SK-N-MC (cell line): ENCODE measurements at regions not wholly inside any gene's neighbourhood (a gene's known extent, or its start where the extent isn't known, plus 50 kb on each side); places are given as distances from the start of the nearest gene placed in this dataset.

Experiments
- EZH2 ChIP-seq: fragments of 200-600 bp; sonication (generic); IDR thresholded peaks from one replicate; pipeline ENCODE4 v1.6.1; 2017; ENCODE audit warnings: antibody characterized with exemption
- FOXP2 ChIP-seq: optimal IDR thresholded peaks from 2 replicates; pipeline ENCODE3; 2011; ENCODE audit warnings: mild to moderate bottlenecking, moderate library complexity; ENCODE audit not compliant: insufficient read depth; ENCODE audit errors: extremely low read length, control extremely low read depth
- POLR2AphosphoS5 ChIP-seq: IDR thresholded peaks from 2 replicates; pipeline ENCODE4 v1.6.1; 2012; ENCODE audit warnings: mild to moderate bottlenecking, low read depth, low read length, borderline replicate concordance

DNA sequence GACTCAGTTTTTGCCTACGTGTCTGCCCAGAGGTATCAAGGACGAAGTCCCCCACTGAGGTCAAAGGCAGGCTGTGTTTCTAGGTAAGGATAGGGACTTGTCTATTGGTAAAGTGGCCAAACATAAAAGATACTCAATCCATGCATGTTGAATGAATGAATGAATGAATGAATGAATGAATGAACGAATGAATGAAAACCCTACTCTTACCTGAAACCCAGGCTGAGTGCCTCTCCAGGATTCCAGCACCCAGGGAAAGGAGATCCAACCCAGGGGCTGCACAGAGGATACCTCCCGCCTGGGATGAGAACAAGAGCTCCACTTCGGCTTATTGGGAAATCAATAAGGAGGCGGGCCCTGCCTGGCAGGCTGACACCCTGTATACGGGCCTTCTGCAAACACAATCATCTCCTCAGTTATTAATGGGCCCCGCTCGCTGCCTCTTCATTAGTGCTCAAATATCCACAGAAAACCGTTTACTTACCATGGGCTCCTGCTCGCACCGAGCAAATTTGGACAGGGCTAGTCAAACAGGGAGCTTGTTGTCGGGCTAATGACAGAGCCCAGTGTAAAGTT lies 177.4 kb downstream of the BUD13 start:
- TF ChIP-seq POLR2AphosphoS5 (no peak), FOXP2 (no peak), EZH2 (no peak)
